Panc1 (cell line): ENCODE measurements at regions not wholly inside any gene's neighbourhood (a gene's known extent, or its start where the extent isn't known, plus 50 kb on each side); places are given as distances from the start of the nearest gene placed in this dataset.

ENCODE experiments used
- ATAC-seq: fragments of 200-7000 bp; cut with Tn5 transposase; 2 replicates; pipeline ENCODE4 v1.9.1; 2020; ENCODE audit warnings: mild to moderate bottlenecking, moderate library complexity
- BruUV-seq: library from RNA; stranded (reverse); fragments of 400-500 nt; replicated peaks from 2 replicates; lab custom pipeline; 2021; lab: Mats Ljungman, UMichigan
- CTCF ChIA-PET: fragments of 300-600 bp; sonication (Branson Sonifier 250); formaldehyde crosslinking; loops from one replicate; lab custom pipeline; 2022; ENCODE audit warnings: antibody characterized with exemption; lab: Charles Lee
- POLR2A ChIA-PET: fragments of 300-600 bp; sonication (Branson Sonifier 250); formaldehyde crosslinking; loops from one replicate; lab custom pipeline; 2022; ENCODE audit warnings: antibody characterized with exemption; lab: Charles Lee
- DNase-seq: peaks from one replicate; pipeline ENCODE4 v3.0.0-alpha.2; 2010; ENCODE audit warnings: low read depth, low spot score
- H3K27ac ChIP-seq: 2 replicates; pipeline ENCODE4 v1.5.1; 2011; ENCODE audit warnings: mild to moderate bottlenecking, low read length, inconsistent platforms
- H3K27me3 ChIP-seq: fragments of 200-500 bp; sonication (Bioruptor generic); 2 replicates; pipeline ENCODE4 v1.6.0; 2014; ENCODE audit warnings: low read length, inconsistent platforms; ENCODE audit not compliant: control insufficient read depth, insufficient read depth
- H3K36me3 ChIP-seq: fragments of 200-500 bp; sonication (Bioruptor generic); 2 replicates; pipeline ENCODE4 v1.5.1; 2014; ENCODE audit warnings: inconsistent platforms, mild to moderate bottlenecking, low read length, moderate library complexity; ENCODE audit not compliant: control insufficient read depth, insufficient read depth
- H3K4me1 ChIP-seq: 2 replicates; pipeline ENCODE4 v1.5.1; 2011; ENCODE audit warnings: inconsistent platforms, mild to moderate bottlenecking, low read length, moderate library complexity; ENCODE audit not compliant: control insufficient read depth, insufficient read depth
- H3K4me3 ChIP-seq, 2 experiments: 2 replicates each; pipeline ENCODE4 v1.5.1; 2011 to 2012; ENCODE audit warnings: low read depth in 2 of 2, low read length in 2 of 2, mild to moderate bottlenecking in 2 of 2, inconsistent platforms in 1 of 2, moderate library complexity in 1 of 2
- H3K9me3 ChIP-seq: fragments of 200-500 bp; sonication (Bioruptor generic); 2 replicates; pipeline ENCODE4 v1.5.1; 2014; ENCODE audit warnings: low read depth, mild to moderate bottlenecking, inconsistent platforms, low read length, moderate library complexity; ENCODE audit not compliant: control insufficient read depth, insufficient read depth
- POLR2AphosphoS5 ChIP-seq: IDR thresholded peaks from 2 replicates; pipeline ENCODE4 v1.6.1; 2012; ENCODE audit warnings: mild to moderate bottlenecking, low read depth, low read length, moderate library complexity
- REST ChIP-seq, 2 experiments: IDR thresholded peaks; 2 replicates each; pipeline ENCODE4 v1.6.1; 2011 to 2012; ENCODE audit warnings: low read depth in 2 of 2, control low read depth in 1 of 2, low read length in 1 of 2, mild to moderate bottlenecking in 1 of 2, moderate library complexity in 1 of 2; ENCODE audit not compliant: insufficient read depth in 1 of 2
- SIN3A ChIP-seq: IDR thresholded peaks from 2 replicates; pipeline ENCODE4 v1.6.1; 2012; ENCODE audit warnings: low read depth, mild to moderate bottlenecking, low read length, moderate library complexity, borderline replicate concordance; ENCODE audit not compliant: insufficient read depth
- TCF7L2 ChIP-seq: IDR thresholded peaks from 2 replicates; pipeline ENCODE4 v1.6.1; 2011; ENCODE audit warnings: mild to moderate bottlenecking, low read depth, low read length, inconsistent platforms
- in situ Hi-C: cut with HindIII; loops from 2 replicates; pipeline ENCODE4 v1.10.0; 2016; ENCODE audit warnings: low sequenced_read_pairs, low pct_unique_long_range_greater_than_20kb
- intact Hi-C: fragments of 100-400 bp; cut with micrococcal nuclease; formaldehyde crosslinking; loops from one replicate; pipeline ENCODE4 v1.10.0; 2022; ENCODE audit not compliant: unreplicated experiment
- TF ChIP-seq, protein P1 (sequence below): fragments of 450-650 bp; IDR thresholded peaks from 2 replicates; pipeline ENCODE4 v1.5.1; 2017; ENCODE audit warnings: mild to moderate bottlenecking

DNA sequence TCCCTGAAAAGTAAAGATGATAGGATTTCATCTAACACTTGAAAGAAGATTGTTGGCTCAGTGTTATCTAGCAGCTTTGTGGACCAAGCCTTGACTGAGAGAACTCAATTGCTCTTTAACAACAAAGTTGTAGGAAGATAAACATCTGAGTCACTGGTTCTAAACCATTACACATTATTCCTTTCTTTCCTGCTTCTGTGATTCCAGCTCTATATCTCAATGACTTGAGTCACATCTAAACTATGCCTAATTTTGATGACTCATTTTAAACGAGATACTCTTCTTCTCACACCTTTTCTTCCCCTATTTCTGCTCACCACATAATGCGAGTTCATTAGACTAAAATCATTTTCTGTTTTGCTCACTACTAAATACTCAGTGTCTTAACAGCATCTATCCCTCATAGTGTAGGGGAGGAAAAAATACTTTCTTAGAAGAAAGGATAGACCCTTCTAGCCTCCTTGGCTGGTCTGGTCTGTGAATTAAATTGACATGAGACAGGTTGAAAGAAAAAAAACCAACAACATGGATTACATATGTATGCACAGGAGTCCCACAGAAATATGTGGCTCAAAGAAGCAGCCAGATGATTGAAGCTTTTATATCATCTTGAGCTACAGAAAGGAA is 201.4 kb downstream of the C12orf50 start:
- TF ChIP-seq, protein P1, sequence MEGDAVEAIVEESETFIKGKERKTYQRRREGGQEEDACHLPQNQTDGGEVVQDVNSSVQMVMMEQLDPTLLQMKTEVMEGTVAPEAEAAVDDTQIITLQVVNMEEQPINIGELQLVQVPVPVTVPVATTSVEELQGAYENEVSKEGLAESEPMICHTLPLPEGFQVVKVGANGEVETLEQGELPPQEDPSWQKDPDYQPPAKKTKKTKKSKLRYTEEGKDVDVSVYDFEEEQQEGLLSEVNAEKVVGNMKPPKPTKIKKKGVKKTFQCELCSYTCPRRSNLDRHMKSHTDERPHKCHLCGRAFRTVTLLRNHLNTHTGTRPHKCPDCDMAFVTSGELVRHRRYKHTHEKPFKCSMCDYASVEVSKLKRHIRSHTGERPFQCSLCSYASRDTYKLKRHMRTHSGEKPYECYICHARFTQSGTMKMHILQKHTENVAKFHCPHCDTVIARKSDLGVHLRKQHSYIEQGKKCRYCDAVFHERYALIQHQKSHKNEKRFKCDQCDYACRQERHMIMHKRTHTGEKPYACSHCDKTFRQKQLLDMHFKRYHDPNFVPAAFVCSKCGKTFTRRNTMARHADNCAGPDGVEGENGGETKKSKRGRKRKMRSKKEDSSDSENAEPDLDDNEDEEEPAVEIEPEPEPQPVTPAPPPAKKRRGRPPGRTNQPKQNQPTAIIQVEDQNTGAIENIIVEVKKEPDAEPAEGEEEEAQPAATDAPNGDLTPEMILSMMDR, result no peak
- TF ChIP-seq POLR2AphosphoS5 (no peak), SIN3A (no peak), TCF7L2 (no peak), REST (IDR thresholded peaks at IDR 0.05; ENCODE audit: insufficient read depth in 1 of 2, low read depth in 2 of 2, low read length in 1 of 2) (no peak)
- H3K4me3 ChIP-seq, result no peak overlapping the region
- POLR2A ChIA-PET, result no interaction called here
- DNase-seq (no peak), ATAC-seq (peak; percentile 79)
- CTCF ChIA-PET, result no interaction called here
- in situ Hi-C loops, result no loop called here
- no peak overlapping the region for H3K27ac ChIP-seq
- no peaks in the 10 kb centered on the region for H3K9me3 ChIP-seq
- H3K27me3 ChIP-seq, result no peaks in the 10 kb centered on the region
- no peaks in the 10 kb centered on the region for H3K36me3 ChIP-seq
- H3K4me1 ChIP-seq, result no peaks in the 10 kb centered on the region; the same call in 1 of the 2 replicates
- no TSS peak for BruUV-seq
- intact Hi-C loops, result no loop called here

- TF ChIP-seq, protein P1, result no peak
- no peak for TF ChIP-seq REST (IDR thresholded peaks at IDR 0.05; ENCODE audit: insufficient read depth in 1 of 2, low read depth in 2 of 2, low read length in 1 of 2)
- TF ChIP-seq TCF7L2, result no peak
- TF ChIP-seq SIN3A, result no peak
- no peak for TF ChIP-seq POLR2AphosphoS5
- intact Hi-C loops (no loop called here), in situ Hi-C loops (no loop called here)
- H3K4me1 ChIP-seq, result no peaks in the 10 kb centered on the region; the same call in 1 of the 2 replicates
- no peaks in the 10 kb centered on the region for H3K9me3 ChIP-seq
- ChIA-PET CTCF (no interaction called here), POLR2A (no interaction called here)
- no TSS peak for BruUV-seq
- no peaks in the 10 kb centered on the region for H3K36me3 ChIP-seq
- no peaks in the 10 kb centered on the region for H3K27me3 ChIP-seq
- H3K4me3 ChIP-seq, result no peak overlapping the region
- DNase-seq (no peak), ATAC-seq (no peak)
- no peak overlapping the region for H3K27ac ChIP-seq
Measured at GRCh38 chr12:87822923-87823322, 206.3 kb downstream of the C12orf50 start.
